Neuronal stem cell (in vitro differentiated cells): ENCODE measurements at regions not wholly inside any gene's neighbourhood (a gene's known extent, or its start where the extent isn't known, plus 50 kb on each side); places are given as distances from the start of the nearest gene placed in this dataset.
"Not testable (repeated sequence)": the region's sequence is repeated elsewhere in the genome, so short reads cannot be mapped to it uniquely, and the experiment has no call there.

Experiments
- DNase-seq: peaks from one replicate; pipeline ENCODE4 v3.0.0-alpha.2; 2013; ENCODE audit warnings: low spot score
- H2AFZ ChIP-seq: one replicate; pipeline ENCODE4 v1.6.1; 2013; ENCODE audit warnings: mild to moderate bottlenecking, low read length, inconsistent platforms
- H2AK5ac ChIP-seq: 2 replicates; pipeline ENCODE4 v1.6.1; 2013; ENCODE audit warnings: low read depth, mild to moderate bottlenecking, inconsistent platforms, low read length, moderate library complexity, mixed read lengths
- H2BK120ac ChIP-seq: 2 replicates; pipeline ENCODE4 v1.6.1; 2013; ENCODE audit warnings: low read depth, mild to moderate bottlenecking, inconsistent platforms, low read length, moderate library complexity, mixed read lengths
- H2BK12ac ChIP-seq: one replicate; pipeline ENCODE4 v1.6.1; 2013; ENCODE audit warnings: low read length, inconsistent platforms
- H2BK15ac ChIP-seq: 2 replicates; pipeline ENCODE4 v1.6.1; 2013; ENCODE audit warnings: mild to moderate bottlenecking, low read length, inconsistent platforms, mixed read lengths
- H2BK5ac ChIP-seq: one replicate; pipeline ENCODE4 v1.6.1; 2013; ENCODE audit warnings: inconsistent platforms, mild to moderate bottlenecking, low read length, moderate library complexity
- H3K14ac ChIP-seq: one replicate; pipeline ENCODE4 v1.6.1; 2013; ENCODE audit warnings: low read length, inconsistent platforms
- H3K18ac ChIP-seq: 2 replicates; pipeline ENCODE4 v1.6.1; 2013; ENCODE audit warnings: low read length, inconsistent platforms
- H3K23ac ChIP-seq: 2 replicates; pipeline ENCODE4 v1.6.1; 2013; ENCODE audit warnings: low read depth, mild to moderate bottlenecking, mixed read lengths, low read length, inconsistent platforms; ENCODE audit not compliant: poor library complexity
- H3K27ac ChIP-seq: replicated peaks from 3 replicates; pipeline ENCODE4 v1.5.1; 2013; ENCODE audit warnings: low read length, inconsistent platforms
- H3K27me3 ChIP-seq, 3 experiments: 2 replicates each; pipeline ENCODE4 v1.6.1; 2013; ENCODE audit warnings: low read length in 3 of 3, mild to moderate bottlenecking in 2 of 3, inconsistent platforms in 1 of 3, low read depth in 1 of 3, mixed read lengths in 1 of 3, moderate library complexity in 1 of 3; ENCODE audit not compliant: control insufficient read depth in 3 of 3, insufficient read depth in 3 of 3
- H3K36me3 ChIP-seq, 2 donors: replicated peaks in 1 of 2; 2 replicates each; pipeline ENCODE4 v1.6.1; 2013; ENCODE audit warnings: low read length in 2 of 2; ENCODE audit not compliant: control insufficient read depth in 2 of 2, insufficient read depth in 2 of 2
- H3K4ac ChIP-seq: 2 replicates; pipeline ENCODE4 v1.6.1; 2013; ENCODE audit warnings: inconsistent platforms, mild to moderate bottlenecking, low read length, moderate library complexity
- H3K4me1 ChIP-seq, 2 donors: 1 replicate in 1 of 2; 2 replicates in 1 of 2; pipeline ENCODE4 v1.6.1; 2013; ENCODE audit warnings: low read length in 2 of 2, low read depth in 1 of 2; ENCODE audit not compliant: control insufficient read depth in 2 of 2, insufficient read depth in 1 of 2
- H3K4me2 ChIP-seq: one replicate; pipeline ENCODE4 v1.6.1; 2013; ENCODE audit warnings: mild to moderate bottlenecking, low read length, inconsistent platforms; ENCODE audit not compliant: insufficient read depth, poor library complexity, severe bottlenecking
- H3K4me3 ChIP-seq, 2 donors: 2 replicates each; pipeline ENCODE4 v1.5.1; 2013; ENCODE audit warnings: low read length in 2 of 2, mild to moderate bottlenecking in 2 of 2, inconsistent platforms in 1 of 2, moderate library complexity in 1 of 2
- H3K79me1 ChIP-seq: one replicate; pipeline ENCODE4 v1.6.1; 2013; ENCODE audit warnings: low read depth, mild to moderate bottlenecking, inconsistent platforms, low read length, moderate library complexity
- H3K9ac ChIP-seq: one replicate; pipeline ENCODE4 v1.6.1; 2013; ENCODE audit warnings: mild to moderate bottlenecking, low read depth, low read length, inconsistent platforms; ENCODE audit not compliant: poor library complexity
- H3K9me3 ChIP-seq, 2 donors: replicated peaks in 1 of 2; 2 replicates each; pipeline versions ENCODE3 to v1.6.1; 2013; ENCODE audit warnings: low read length in 2 of 2, mild to moderate bottlenecking in 2 of 2, inconsistent platforms in 1 of 2, low read depth in 1 of 2, mixed read lengths in 1 of 2, moderate library complexity in 1 of 2; ENCODE audit not compliant: control insufficient read depth in 2 of 2, insufficient read depth in 1 of 2
- H4K8ac ChIP-seq: one replicate; pipeline ENCODE4 v1.6.1; 2013; ENCODE audit warnings: low read depth, mild to moderate bottlenecking, inconsistent platforms, low read length, moderate library complexity
- H4K91ac ChIP-seq: one replicate; pipeline ENCODE4 v1.6.1; 2013; ENCODE audit warnings: low read length, low read depth, mild to moderate bottlenecking, inconsistent platforms; ENCODE audit not compliant: poor library complexity
- WGBS, 2 donors: extraction: QIAGEN DNeasy Blood & Tissue Kit; methylation state at CpG; one replicate each; pipeline ENCODE4 v1.1.7; 2013; ENCODE audit warnings: missing lambda C conversion rate in 2 of 2, mixed read lengths in 1 of 2; ENCODE audit not compliant: insufficient read length in 2 of 2, insufficient replicate concordance in 1 of 2; ENCODE audit errors: extremely low coverage in 2 of 2; 5-methylcytosine and 5-hydroxymethylcytosine counted together

GRCh38 chr5:79886925-79887655 is 104.0 kb downstream of the MTX3 start:
- Histone ChIP-seq H3K18ac (no peak overlapping the region), H3K4me2 (no peak overlapping the region), H3K36me3 (no peaks in the 10 kb centered on the region), H2BK15ac (no peak overlapping the region), H3K4me3 (no peak overlapping the region), H3K23ac (no peak overlapping the region), H2AK5ac (no peak overlapping the region), H3K9me3 (peaks cover 2 to 5% of the 10 kb centered on the region in 2 donors), H4K91ac (no peak overlapping the region), H2BK12ac (no peak overlapping the region), H3K14ac (no peak overlapping the region), H2AFZ (no peak overlapping the region), H3K4ac (no peak overlapping the region), H2BK5ac (no peak overlapping the region), H3K79me1 (no peaks in the 10 kb centered on the region), H3K27ac (no peak overlapping the region), H3K27me3 (peaks cover 0 to 2% (median 0%) of the 10 kb centered on the region in 3 experiments), H3K9ac (no peak overlapping the region), H2BK120ac (no peak overlapping the region), H3K4me1 (no peaks in the 10 kb centered on the region), H4K8ac (no peak overlapping the region)
- WGBS, 2 donors, result no CpG with 5 or more reads among the region's 10 CpGs
- no peak for DNase-seq

- Histone ChIP-seq H2BK15ac (no peak overlapping the region), H2AFZ (no peak overlapping the region), H2AK5ac (no peak overlapping the region), H3K79me1 (no peaks in the 10 kb centered on the region), H3K9me3 (peaks cover 2 to 5% of the 10 kb centered on the region in 2 donors), H3K14ac (no peak overlapping the region), H3K23ac (no peak overlapping the region), H3K27me3 (peaks cover 0 to 2% (median 0%) of the 10 kb centered on the region in 3 experiments), H3K36me3 (no peaks in the 10 kb centered on the region), H3K4me2 (no peak overlapping the region), H4K91ac (no peak overlapping the region), H2BK5ac (no peak overlapping the region), H3K27ac (no peak overlapping the region), H3K4ac (no peak overlapping the region), H2BK12ac (no peak overlapping the region), H3K4me3 (no peak overlapping the region), H4K8ac (no peak overlapping the region), H3K4me1 (no peaks in the 10 kb centered on the region), H3K18ac (no peak overlapping the region), H3K9ac (no peak overlapping the region), H2BK120ac (no peak overlapping the region)
- DNase-seq, result no peak
- no CpG with 5 or more reads among the region's 5 CpGs for WGBS, 2 donors
Observed at GRCh38 chr5:79886456-79886855, 104.6 kb downstream of the MTX3 start.

GRCh38 chr5:79879880-79880279 is 111.2 kb downstream of the MTX3 start:
- not testable (repeated sequence) for H4K8ac ChIP-seq, H3K79me1 ChIP-seq, H2AFZ ChIP-seq, H3K27ac ChIP-seq, H3K9me3 ChIP-seq, H3K4me3 ChIP-seq, H2AK5ac ChIP-seq, DNase-seq, H2BK15ac ChIP-seq, H3K4me2 ChIP-seq, H3K9ac ChIP-seq, H3K36me3 ChIP-seq, H4K91ac ChIP-seq, H3K4ac ChIP-seq, H2BK12ac ChIP-seq, H3K18ac ChIP-seq, H2BK5ac ChIP-seq, H3K4me1 ChIP-seq, H3K27me3 ChIP-seq, H3K14ac ChIP-seq, H3K23ac ChIP-seq, H2BK120ac ChIP-seq
- WGBS, 2 donors, result no CpG with 5 or more reads among the region's 1 CpG

GRCh38 chr5:79878721-79879336 is 112.2 kb downstream of the MTX3 start:
- Histone ChIP-seq H4K8ac (no peak overlapping the region), H3K4ac (no peak overlapping the region), H3K14ac (no peak overlapping the region), H2AK5ac (no peak overlapping the region), H3K79me1 (no peaks in the 10 kb centered on the region), H2BK15ac (no peak overlapping the region), H3K36me3 (no peaks in the 10 kb centered on the region), H4K91ac (no peak overlapping the region), H3K9ac (no peak overlapping the region), H2BK5ac (no peak overlapping the region), H3K23ac (no peak overlapping the region), H2AFZ (no peak overlapping the region), H3K9me3 (no peaks in the 10 kb centered on the region), H3K4me3 (no peak overlapping the region), H3K27ac (no peak overlapping the region), H3K4me2 (no peak overlapping the region), H2BK120ac (no peak overlapping the region), H2BK12ac (no peak overlapping the region), H3K27me3 (no peaks in the 10 kb centered on the region), H3K18ac (no peak overlapping the region), H3K4me1 (peaks cover 0 to 2% of the 10 kb centered on the region in 2 donors)
- no CpG with 5 or more reads among the region's 5 CpGs for WGBS, 2 donors
- DNase-seq, result no peak
